HG03558 (cell line): ENCODE measurements at regions not wholly inside any gene's neighbourhood (a gene's known extent, or its start where the extent isn't known, plus 50 kb on each side); places are given as distances from the start of the nearest gene placed in this dataset.
A peak's percentile ranks its signal among the peaks of the same experiment; 100 is the strongest.

Experiments
- ATAC-seq: cut with Tn5 transposase; IDR thresholded peaks from one replicate; pipeline ENCODE4 v1.9.1; 2021; ENCODE audit warnings: moderate number of reproducible peaks; ENCODE audit not compliant: unreplicated experiment; ENCODE audit errors: extremely low read depth

DNA sequence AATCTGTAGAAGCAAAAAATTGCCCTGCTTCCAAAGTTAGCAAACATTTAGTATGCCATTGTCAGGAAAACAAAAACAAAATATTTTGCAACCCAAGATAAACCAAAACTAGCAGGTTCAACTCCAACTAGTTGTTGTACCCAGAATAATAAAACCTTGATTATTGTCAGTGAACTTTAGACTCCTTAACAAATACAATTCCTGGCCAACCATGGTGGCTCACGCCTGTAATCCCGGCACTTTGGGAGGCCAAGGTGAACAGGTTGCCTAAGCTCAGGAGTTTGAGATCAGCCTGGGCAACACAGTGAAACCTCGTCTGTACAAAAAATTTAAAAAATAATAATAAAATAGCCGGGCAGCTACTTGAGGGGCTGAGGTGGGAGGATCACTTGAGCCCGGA lies 53.6 kb upstream of the EPCAM start:
- ATAC-seq = no peak

GRCh38 chr2:47313728-47314127 lies 55.4 kb upstream of the EPCAM start:
- ATAC-seq = no peak

GRCh38 chr2:47313141-47313691 lies 55.9 kb upstream of the EPCAM start:
- no peak for ATAC-seq

- ATAC-seq = no peak
Observed at GRCh38 chr2:47312491-47312850, 56.6 kb upstream of the EPCAM start.

- ATAC-seq = no peak
Observed at GRCh38 chr2:47311764-47312490, 57.2 kb upstream of the EPCAM start.

DNA sequence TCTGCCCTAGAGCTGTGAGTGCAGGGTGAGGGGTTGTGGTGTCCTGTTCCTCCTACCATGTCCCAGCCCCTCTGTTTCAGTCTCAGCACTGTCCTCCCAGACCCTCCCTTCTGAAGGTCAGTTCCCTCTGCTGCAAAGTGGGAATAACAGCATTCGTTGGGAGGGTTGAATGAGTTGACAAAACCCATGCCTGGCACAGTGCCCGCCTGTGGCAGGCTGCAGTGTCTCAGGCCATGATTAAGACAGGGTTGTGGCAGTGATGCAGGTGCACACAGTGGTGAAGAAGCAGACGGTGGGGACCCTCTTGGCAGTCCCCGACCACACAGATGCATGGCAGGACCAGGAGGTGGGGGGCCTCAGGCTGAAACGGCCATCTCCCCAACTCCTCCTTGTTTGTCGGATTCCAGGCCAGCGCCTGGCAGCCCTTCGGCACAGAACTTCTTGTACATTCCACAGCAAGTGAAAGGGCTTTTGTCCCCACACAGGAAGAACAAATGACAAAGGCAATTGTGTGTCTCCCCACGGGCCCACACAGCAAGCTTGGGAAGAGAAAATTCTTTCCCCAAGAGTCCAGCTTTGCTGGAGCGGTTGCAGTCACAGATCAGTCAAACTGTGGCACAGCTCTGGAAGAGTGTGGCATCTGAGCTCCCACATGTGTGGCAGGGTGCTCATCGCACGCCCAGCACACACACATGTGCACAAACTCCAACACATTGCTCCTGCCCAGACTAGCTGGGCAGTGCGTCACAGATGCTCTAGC lies 58.1 kb upstream of the EPCAM start:
- no peak for ATAC-seq

DNA sequence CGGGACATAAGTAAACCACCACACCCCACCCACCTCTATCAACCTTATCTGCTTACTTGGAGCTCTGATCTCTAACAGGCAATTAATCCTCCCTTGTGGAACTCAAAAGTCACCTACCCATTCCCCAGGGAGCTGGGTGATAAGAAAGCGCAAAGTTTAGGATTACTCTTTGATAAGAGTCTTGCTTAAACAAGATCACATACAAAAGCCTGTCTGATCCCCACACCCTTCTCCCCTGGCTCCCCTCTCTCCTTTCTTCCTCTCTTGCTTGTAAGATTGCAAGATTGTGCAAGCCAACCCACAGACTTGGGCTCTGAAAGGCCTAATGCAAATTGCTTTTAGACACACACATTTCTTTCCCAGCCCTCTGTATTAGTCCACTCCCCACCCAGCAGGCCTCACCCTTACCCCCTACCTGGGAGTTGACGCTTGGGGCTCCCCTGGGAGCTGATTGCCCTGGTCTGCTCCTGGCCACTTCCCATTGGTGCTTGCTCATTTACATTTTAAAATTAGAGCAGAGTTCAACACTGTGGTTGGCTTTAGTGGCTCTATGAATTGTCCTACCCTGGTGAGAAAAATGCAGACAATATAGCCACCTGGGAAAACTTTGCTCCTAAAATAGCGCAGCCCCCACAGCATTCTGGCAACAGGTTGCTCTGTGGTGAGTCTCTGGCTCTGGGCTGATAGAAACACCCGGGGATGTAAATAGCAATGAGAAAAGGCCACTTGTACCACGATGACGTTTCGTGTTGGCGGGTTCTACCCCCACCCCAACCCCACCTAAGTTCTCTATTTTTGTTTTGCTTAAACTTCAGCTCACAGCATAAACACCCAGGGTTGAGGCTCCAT lies 58.9 kb upstream of the EPCAM start:
- peak; percentile 66 for ATAC-seq

GRCh38 chr2:47309472-47309951 lies 59.6 kb upstream of the EPCAM start:
- ATAC-seq = no peak

- no peak for ATAC-seq
Observed at GRCh38 chr2:47307066-47307465, 62.0 kb upstream of the EPCAM start.

DNA sequence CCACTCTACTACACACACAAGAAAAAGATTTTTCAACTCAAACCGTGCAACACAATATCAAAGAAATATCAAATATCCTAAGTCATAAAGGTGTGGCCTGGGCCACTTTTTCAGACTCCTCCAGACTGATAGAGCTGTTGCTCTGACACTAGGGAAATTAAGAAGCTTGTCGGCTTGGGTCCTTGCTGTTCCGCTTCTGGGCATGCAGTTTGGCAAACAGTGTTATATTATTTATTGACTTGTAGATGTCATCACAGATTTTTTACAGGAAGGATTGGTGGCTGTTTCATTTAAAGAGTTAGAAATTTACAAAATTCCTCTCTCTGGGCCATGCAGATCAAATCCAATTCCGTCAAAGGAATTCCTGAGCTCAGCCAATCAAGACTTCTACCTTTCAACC lies 64.5 kb upstream of the EPCAM start:
- ATAC-seq = no peak

GRCh38 chr2:47303341-47304148 lies 65.6 kb upstream of the EPCAM start:
- ATAC-seq = no peak

DNA sequence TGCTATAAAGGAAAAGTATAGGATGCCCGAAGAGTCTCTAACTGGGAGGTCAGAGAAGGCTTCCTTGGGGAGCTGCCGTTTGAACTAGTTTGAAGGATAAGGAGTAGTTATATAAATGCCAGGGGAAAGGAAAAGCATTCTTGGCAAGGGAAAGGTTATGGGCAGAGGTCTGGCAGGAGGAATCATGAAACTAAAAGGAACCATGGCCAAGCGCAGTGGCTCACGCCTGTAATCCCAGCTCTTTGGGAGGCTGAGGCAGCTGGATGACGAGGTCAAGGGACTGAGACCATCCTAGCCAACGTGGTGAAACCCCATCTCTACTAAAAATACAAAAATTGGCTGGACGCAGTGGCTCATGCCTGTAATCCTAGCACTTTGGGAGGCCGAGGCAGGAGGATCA lies 66.8 kb upstream of the EPCAM start:
- no peak for ATAC-seq

DNA sequence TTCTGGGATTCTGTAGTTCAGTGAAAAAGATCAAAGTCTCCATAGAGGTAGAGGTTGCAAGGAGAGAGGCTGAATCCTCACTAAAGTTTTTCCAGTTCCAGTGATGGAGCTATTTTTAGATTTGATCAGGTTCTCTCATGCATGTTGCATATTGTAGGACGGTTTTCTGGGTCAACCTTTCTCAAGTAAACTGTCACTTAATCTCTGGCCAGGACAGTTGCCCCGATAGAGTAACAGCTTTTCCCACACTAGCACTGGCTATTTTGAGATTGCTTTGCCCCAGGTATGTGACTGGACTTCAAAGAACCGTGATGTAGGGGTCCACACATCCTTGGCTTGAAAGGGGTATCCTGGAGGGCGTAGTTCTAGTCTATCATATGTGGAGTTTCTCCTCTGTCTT lies 67.4 kb upstream of the EPCAM start:
- no peak for ATAC-seq

DNA sequence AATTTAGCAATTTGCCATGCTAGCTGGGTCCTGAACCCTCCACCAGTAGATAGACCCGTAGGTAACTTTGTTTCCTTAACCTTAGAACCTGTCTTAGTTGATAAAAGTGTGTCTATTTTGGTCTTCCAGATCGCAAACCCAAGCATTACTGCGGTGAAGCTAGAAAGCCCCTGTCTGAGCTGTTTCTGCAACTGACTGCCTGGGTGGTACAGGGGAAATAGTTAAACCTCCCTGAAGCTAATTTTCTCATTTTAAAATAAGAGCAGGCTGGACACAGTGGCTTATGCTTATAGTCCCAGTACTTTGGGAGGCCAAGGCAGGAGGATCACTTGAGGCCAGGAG lies 67.9 kb upstream of the EPCAM start:
- peak; percentile 53 for ATAC-seq

DNA sequence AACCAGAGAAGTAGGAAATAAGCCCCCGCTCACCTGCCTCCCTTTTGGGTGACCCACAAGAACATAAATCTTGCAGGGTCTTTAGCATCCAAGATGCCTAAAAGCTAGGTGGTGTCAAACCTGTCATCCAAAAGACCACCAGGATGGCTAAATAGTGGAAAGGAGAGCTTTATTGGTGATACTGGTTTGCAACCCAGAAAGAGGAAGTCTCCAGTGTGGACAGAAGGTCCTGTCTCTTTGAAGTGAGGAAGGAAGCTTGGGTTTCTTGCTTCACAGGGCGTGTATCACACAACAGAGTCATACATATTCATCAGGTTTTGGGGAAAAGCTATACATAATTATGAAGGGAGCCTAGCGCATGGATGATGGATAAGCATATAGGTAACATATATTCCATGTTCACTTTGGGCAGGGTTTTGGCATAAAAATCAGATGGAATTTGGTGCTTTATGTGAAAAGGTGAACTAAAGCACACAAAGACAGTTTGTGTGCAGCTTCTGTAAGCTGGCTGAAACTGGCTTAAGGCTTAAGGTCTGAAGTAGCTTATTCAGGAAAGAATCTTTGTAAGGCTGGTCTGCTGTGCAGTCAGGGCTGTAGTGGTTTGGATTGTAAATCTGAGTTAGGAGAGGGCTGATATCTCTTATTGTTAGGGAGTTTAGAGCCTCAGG lies 68.4 kb upstream of the EPCAM start:
- ATAC-seq = peak; percentile 32

DNA sequence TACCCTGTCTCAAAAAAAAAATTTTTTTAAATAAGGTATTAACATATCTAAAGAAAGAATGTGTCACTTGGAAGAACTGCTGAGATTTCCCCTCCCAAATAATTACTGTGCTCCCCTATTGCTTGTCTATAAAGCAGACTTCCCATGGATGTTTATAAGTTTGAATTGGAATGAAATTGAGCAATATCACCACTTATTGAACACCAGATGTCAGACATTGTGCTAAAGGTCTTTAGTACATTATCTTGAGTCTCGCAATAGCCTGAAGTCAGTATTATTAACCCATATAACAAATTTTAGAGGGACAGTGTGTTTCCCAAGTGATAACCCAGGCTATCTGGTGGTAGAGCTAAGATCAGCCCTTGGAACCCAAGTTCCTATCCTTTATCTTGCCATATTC lies 69.0 kb upstream of the EPCAM start:
- no peak for ATAC-seq

DNA sequence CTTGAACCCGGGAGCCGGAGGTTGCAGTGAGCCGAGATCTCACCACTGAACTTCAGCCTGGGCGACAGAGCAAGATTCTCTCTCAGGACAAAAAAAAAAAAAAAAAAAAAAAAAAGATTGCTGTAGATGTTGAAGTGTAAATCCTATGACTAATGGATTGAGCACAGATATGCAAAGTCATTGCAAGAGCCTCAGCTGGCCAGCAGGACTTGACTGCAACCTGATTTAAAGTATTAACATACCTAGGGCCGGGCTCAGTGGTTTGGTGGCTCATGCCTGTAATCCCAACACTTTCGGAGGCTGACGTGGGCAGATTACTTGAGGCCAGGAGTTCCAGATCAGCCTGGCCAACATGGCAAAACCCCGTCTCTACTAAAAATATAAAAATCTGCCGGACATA lies 69.6 kb upstream of the EPCAM start:
- ATAC-seq = no peak

DNA sequence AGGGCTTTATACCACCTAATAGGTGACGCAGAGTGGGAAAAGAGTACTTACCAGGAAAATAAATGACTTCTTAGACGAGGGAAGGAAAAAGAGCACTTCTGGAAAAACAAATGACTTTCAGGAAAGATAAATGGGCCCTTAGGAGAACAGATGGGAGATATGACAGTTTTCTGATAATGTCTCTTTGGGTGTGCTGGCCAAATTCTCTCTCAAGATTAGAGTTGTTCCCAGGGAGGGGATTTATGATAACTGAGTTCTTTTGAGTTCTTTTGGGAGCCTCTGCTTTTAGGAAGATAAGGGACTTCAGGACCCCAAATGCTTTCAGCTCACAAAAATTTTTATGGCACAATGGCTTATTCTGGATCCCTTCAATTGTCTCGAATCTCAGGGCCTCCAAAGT lies 70.3 kb upstream of the EPCAM start:
- ATAC-seq = no peak

GRCh38 chr2:47297767-47298425 lies 71.2 kb upstream of the EPCAM start:
- no peak for ATAC-seq
